ENCODE measurements at regions not wholly inside any gene's neighbourhood (a gene's known extent, or its start where the extent isn't known, plus 50 kb on each side); places are given as distances from the start of the nearest gene placed in this dataset.

DNA sequence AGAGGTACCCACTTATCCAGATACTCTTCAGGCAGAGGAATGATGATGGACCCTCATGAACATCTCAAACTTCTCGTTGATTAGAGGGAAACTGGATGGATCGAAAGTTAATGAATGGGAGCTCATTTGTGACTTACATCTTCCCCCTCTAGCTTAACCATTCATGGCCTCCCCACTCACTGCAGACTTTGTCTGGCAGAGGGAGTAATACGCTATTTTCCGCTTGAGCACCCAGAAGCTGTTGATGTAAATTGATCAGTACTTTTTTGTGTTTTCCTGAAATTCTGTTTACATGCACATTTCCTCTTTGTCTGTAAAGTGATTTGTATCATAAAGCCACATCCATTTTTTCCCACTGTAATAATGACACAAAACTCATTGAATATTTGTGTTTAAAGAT lies 239.1 kb upstream of the RBFOX1 start:
- peaks cover 26% of the 10 kb centered on the region for H3K4me1 Mint-ChIP-seq
- H2AFZ ChIP-seq: no peak overlapping the region
- H3K36me3 ChIP-seq (ENCODE audit: insufficient read depth): no peaks in the 10 kb centered on the region
- no peaks in the 10 kb centered on the region for H4K20me1 ChIP-seq (replicated peaks; ENCODE audit: insufficient read depth)
- peaks cover 81% of the 10 kb centered on the region for H3K9me3 Mint-ChIP-seq
- H3K27me3 Mint-ChIP-seq (ENCODE audit: insufficient read depth, low read depth, poor library complexity): peaks cover 3% of the 10 kb centered on the region
- H3K9me2 ChIP-seq (ENCODE audit: insufficient read depth): no peaks in the 10 kb centered on the region
- H3K4me1 ChIP-seq (ENCODE audit: insufficient read depth): no peaks in the 10 kb centered on the region
- H3K4me2 ChIP-seq: no peak overlapping the region
- no peak overlapping the region for H3K4me3 Mint-ChIP-seq
- no peaks in the 10 kb centered on the region for H3K27me3 ChIP-seq (ENCODE audit: insufficient read depth)
- H3K27ac ChIP-seq (ENCODE audit: low read depth): no peak overlapping the region
- DNase-seq (ENCODE audit: low spot score) (no peak), ATAC-seq (no peak)
- H3K4me3 ChIP-seq: no peak overlapping the region
- no peaks in the 10 kb centered on the region for H3K79me2 ChIP-seq (replicated peaks; ENCODE audit: insufficient read depth)
- TF ChIP-seq STAT1 (IDR thresholded peaks at IDR 0.05; ENCODE audit: unreplicated experiment) (no peak), NANOG (IDR thresholded peaks at IDR 0.05; ENCODE audit: borderline replicate concordance) (no peak), EZH2phosphoT487 (IDR thresholded peaks at IDR 0.05; ENCODE audit: unreplicated experiment) (no peak), JUNB (IDR thresholded peaks at IDR 0.05; ENCODE audit: unreplicated experiment) (no peak), POLR2AphosphoS5 (IDR thresholded peaks at IDR 0.05; ENCODE audit: low read depth) (no peak), EZH2 (IDR thresholded peaks at IDR 0.05; ENCODE audit: low read depth, unreplicated experiment) (no peak), ZNF331 (CRISPR knock-in tag; IDR thresholded peaks at IDR 0.05; ENCODE audit: low read depth) (no peak)
- TF ChIP-seq, protein P1, sequence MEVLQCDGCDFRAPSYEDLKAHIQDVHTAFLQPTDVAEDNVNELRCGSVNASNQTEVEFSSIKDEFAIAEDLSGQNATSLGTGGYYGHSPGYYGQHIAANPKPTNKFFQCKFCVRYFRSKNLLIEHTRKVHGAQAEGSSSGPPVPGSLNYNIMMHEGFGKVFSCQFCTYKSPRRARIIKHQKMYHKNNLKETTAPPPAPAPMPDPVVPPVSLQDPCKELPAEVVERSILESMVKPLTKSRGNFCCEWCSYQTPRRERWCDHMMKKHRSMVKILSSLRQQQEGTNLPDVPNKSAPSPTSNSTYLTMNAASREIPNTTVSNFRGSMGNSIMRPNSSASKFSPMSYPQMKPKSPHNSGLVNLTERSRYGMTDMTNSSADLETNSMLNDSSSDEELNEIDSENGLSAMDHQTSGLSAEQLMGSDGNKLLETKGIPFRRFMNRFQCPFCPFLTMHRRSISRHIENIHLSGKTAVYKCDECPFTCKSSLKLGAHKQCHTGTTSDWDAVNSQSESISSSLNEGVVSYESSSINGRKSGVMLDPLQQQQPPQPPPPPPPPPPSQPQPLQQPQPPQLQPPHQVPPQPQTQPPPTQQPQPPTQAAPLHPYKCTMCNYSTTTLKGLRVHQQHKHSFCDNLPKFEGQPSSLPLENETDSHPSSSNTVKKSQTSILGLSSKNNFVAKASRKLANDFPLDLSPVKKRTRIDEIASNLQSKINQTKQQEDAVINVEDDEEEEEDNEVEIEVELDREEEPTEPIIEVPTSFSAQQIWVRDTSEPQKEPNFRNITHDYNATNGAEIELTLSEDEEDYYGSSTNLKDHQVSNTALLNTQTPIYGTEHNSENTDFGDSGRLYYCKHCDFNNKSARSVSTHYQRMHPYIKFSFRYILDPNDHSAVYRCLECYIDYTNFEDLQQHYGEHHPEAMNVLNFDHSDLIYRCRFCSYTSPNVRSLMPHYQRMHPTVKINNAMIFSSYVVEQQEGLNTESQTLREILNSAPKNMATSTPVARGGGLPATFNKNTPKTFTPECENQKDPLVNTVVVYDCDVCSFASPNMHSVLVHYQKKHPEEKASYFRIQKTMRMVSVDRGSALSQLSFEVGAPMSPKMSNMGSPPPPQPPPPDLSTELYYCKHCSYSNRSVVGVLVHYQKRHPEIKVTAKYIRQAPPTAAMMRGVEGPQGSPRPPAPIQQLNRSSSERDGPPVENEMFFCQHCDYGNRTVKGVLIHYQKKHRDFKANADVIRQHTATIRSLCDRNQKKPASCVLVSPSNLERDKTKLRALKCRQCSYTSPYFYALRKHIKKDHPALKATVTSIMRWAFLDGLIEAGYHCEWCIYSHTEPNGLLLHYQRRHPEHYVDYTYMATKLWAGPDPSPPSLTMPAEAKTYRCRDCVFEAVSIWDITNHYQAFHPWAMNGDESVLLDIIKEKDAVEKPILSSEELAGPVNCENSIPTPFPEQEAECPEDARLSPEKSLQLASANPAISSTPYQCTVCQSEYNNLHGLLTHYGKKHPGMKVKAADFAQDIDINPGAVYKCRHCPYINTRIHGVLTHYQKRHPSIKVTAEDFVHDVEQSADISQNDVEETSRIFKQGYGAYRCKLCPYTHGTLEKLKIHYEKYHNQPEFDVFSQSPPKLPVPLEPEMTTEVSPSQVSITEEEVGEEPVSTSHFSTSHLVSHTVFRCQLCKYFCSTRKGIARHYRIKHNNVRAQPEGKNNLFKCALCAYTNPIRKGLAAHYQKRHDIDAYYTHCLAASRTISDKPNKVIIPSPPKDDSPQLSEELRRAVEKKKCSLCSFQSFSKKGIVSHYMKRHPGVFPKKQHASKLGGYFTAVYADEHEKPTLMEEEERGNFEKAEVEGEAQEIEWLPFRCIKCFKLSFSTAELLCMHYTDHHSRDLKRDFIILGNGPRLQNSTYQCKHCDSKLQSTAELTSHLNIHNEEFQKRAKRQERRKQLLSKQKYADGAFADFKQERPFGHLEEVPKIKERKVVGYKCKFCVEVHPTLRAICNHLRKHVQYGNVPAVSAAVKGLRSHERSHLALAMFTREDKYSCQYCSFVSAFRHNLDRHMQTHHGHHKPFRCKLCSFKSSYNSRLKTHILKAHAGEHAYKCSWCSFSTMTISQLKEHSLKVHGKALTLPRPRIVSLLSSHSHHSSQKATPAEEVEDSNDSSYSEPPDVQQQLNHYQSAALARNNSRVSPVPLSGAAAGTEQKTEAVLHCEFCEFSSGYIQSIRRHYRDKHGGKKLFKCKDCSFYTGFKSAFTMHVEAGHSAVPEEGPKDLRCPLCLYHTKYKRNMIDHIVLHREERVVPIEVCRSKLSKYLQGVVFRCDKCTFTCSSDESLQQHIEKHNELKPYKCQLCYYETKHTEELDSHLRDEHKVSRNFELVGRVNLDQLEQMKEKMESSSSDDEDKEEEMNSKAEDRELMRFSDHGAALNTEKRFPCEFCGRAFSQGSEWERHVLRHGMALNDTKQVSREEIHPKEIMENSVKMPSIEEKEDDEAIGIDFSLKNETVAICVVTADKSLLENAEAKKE (CRISPR knock-in tag; IDR thresholded peaks at IDR 0.05): no peak
- no peaks in the 10 kb centered on the region for H3F3A ChIP-seq (replicated peaks; ENCODE audit: low read depth)
- no peaks in the 10 kb centered on the region; the same call in 2 of the 3 replicates for H3K36me3 Mint-ChIP-seq (ENCODE audit: low read depth)
- no peak overlapping the region for H3K27ac Mint-ChIP-seq
